ENCODE measurements at regions not wholly inside any gene's neighbourhood (a gene's known extent, or its start where the extent isn't known, plus 50 kb on each side); places are given as distances from the start of the nearest gene placed in this dataset.

DNA sequence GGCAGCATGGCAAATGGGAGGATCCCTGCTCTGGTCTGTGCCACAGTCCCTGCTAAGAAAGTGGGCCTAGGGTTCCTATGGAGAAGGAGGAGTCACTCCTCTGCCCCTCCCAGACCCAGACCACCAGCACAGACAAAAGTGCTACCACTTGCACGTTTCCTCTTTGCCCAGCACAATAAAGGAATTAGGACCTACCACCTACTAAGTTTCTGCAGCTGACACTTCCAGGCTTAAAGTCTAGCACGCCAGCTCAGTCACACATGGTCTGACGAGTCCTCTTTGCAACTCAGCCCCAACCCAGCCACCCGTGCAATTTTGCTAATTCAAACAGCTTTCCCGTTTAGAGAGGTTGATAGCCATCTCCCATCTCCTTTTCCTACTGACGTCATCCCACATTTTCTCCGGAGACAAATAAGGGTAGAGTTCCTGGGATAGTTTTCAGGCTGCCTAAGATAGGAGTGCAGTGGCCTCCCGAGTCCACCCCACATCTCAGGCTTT, 66.2 kb upstream of the PTGR2 start:
- Histone ChIP-seq H3K4me2 (ENCODE audit: insufficient read depth, low read length) (peak overlapping the region; percentile 96), H3K27me3 (ENCODE audit: control insufficient read depth in 2 of 2, insufficient read depth in 2 of 2, low read length in 2 of 2) (no peaks in the 10 kb centered on the region), H3K27ac (ENCODE audit: insufficient read depth, low read depth, low read length) (peak overlapping the region; percentile 93), H2AFZ (ENCODE audit: low read depth, low read length) (no peak overlapping the region), H3K79me2 (ENCODE audit: control insufficient read depth, insufficient read depth, low read length) (peaks cover 72% of the 10 kb centered on the region), H3K4me3 (replicated peaks in 1 of 3; ENCODE audit: insufficient read depth in 1 of 3, low read depth in 1 of 3, low read length in 3 of 3) (peak overlapping the region in 2 of 3 experiments; percentile 33 to 79), H3K9me1 (replicated peaks; ENCODE audit: control insufficient read depth, extremely low read depth, insufficient read depth, low read length) (no peaks in the 10 kb centered on the region), H3K36me3 (ENCODE audit: control insufficient read depth in 2 of 2, extremely low read depth in 1 of 2, insufficient read depth in 2 of 2, low read length in 2 of 2) (no peaks in the 10 kb centered on the region), H4K20me1 (replicated peaks; ENCODE audit: control insufficient read depth, extremely low read depth, insufficient read depth, low read length) (no peaks in the 10 kb centered on the region), H3K9ac (replicated peaks; ENCODE audit: extremely low read depth, insufficient read depth, low read length) (peak overlapping the region; percentile 96), H3K4me1 (ENCODE audit: control insufficient read depth, extremely low read depth, insufficient read depth, low read length) (peaks cover 45% of the 10 kb centered on the region), H3K9me3 (replicated peaks; ENCODE audit: control insufficient read depth, insufficient read depth, low read length) (no peaks in the 10 kb centered on the region)
- FAIRE-seq: no peak
- ChIA-PET CTCF (interaction anchor here (0.8 to 3.0 kb wide), 14 partner anchors 12 to 74 kb away, joined by 3 to 30 read pairs (median 5); a partner anchor contains a TSS), POLR2A (interaction anchor here (1.1 to 1.4 kb wide), 5 partner anchors 21 to 67 kb away, joined by 4 to 5 read pairs (median 4); partner anchors contain the start of gene PTGR2)
- intact Hi-C loops (cut with micrococcal nuclease) (no loop called here), dilution Hi-C loops (cut with MboI; ENCODE audit: extremely low pct_ligation_motif_present, low sequenced_read_pairs) (no loop called here)
- TF ChIP-seq FOS (IDR thresholded peaks at IDR 0.05; ENCODE audit: borderline replicate concordance, insufficient read depth, low read length) (no peak), CTCF (IDR thresholded peaks at IDR 0.05; ENCODE audit: extremely low read depth in 1 of 2, insufficient read depth in 1 of 2, low read depth in 1 of 2, low read length in 2 of 2) (no peak), JUN (IDR thresholded peaks at IDR 0.05; ENCODE audit: borderline replicate concordance, insufficient read depth, insufficient read length, low read depth) (peak; percentile 68), MAX (IDR thresholded peaks at IDR 0.05; ENCODE audit: insufficient read depth, insufficient read length) (no peak), EZH2 (IDR thresholded peaks at IDR 0.05; ENCODE audit: borderline replicate concordance, low read depth, low read length, severe bottlenecking) (no peak), MYC (IDR thresholded peaks at IDR 0.05; ENCODE audit: low read depth, low read length) (no peak), POLR2AphosphoS5 (IDR thresholded peaks at IDR 0.05; ENCODE audit: insufficient read depth, low read depth, low read length) (no peak), GATA2 (IDR thresholded peaks at IDR 0.05; ENCODE audit: insufficient read depth, insufficient read length, low read depth, low read length) (peak; percentile 94), POLR2A (IDR thresholded peaks at IDR 0.05; ENCODE audit: low read depth, low read length) (no peak)
- DNase-seq (ENCODE audit: low read depth, low spot score): peak; percentile 75
- BruUV-seq (replicated peaks): no TSS peak
